HCEC 1CT (cell line): ENCODE measurements at regions not wholly inside any gene's neighbourhood (a gene's known extent, or its start where the extent isn't known, plus 50 kb on each side); places are given as distances from the start of the nearest gene placed in this dataset.
"Not testable (repeated sequence)": the region's sequence is repeated elsewhere in the genome, so short reads cannot be mapped to it uniquely, and the experiment has no call there.

Source experiments
- DNase-seq: peaks from one replicate; pipeline ENCODE4 v3.0.0-alpha.2; 2017

GRCh38 chr1:60489916-60490480 lies 416.4 kb upstream of the C1orf87 start:
- not testable (repeated sequence) for DNase-seq

GRCh38 chr1:60488847-60489246 lies 415.3 kb upstream of the C1orf87 start:
- DNase-seq, result no peak

DNA sequence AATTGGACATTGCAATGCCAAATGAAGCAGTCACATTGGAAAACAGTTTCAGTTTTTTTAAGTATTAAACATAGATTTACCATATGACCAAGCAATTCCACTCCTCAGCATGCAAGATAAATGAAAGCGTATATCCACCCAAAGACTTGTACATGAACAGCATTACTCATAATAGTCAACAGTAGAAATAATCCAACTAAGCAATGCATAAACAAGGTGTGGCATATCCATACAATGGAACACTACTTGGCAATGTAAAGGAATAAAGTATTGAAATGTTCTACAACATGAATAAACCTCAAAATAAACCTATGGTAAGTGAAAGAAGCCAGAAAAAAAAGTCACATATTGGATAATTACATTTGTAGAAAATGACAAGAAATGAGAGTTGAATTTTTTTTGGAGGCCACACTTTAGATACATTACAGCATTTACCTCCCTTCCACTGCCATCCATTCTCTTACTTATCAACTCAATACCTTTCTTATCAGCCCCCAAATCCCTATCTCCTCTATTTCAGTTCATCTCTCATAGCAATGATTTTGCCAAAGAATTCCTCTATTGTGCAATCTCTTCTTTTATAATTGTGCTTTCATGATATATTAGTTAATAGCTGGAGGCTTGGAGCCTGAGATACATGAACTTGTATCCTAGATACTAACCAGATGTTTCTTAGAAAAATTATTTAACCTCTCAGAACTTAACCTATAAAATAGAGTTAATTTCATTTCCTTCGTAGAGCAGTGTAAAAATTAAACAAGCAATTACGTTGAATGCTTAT lies 414.2 kb upstream of the C1orf87 start:
- DNase-seq, result no peak

- DNase-seq, result no peak
These were observed 409.9 kb upstream of the C1orf87 start for GRCh38 chr1:60483509-60483908.

- no peak for DNase-seq
These were observed 396.7 kb upstream of the C1orf87 start for GRCh38 chr1:60470246-60470645.

GRCh38 chr1:60463786-60464185 lies 390.2 kb upstream of the C1orf87 start:
- DNase-seq, result no peak

DNA sequence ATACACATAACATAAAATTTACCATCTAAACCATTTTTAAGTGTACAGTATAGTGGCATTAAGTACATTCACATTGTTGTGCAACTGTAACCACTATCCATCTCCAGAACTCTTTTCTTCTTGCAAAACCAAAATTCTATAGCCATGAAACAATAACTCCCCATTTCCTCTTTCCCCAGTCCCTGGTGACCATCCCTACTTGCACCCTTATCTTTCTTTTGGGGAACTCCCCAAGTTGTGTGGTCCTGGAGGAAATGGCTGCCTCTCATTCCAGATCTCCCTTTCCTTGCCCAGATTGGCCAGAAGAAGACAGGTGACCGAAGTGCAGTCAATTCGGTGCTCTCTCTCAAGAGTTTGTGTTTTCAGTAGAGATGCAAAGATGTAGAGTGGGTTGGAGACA lies 389.6 kb upstream of the C1orf87 start:
- no peak for DNase-seq

DNA sequence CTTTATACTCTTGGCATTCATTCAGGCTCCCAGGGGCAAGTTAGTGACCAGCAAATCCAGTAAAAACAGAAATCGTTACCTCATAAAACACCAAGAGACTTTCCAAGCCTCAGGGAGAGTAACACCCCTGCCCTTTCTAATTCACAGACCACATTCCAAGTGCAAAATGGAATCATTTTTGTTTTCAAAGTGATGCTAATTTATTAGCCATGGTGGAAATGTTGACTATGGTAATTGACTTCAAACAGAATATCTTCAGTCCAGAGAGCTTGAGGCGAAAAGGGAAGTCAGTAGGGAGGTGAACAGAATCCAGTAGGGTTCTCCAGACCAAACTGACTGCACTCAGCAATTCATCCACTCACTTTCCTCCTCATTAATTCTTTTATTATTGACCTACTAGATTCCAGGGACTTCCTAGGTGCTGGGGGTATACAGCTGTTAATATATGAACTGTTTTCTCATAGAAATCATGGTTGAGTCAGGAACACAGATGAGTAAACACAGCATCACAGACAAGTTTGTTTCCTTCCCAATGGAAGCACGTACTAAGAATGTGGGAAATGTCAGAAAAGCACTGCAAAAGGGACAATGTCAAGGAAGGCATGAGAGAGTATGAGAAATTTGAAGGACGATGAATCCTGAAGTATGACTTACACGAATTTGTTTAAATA lies 388.5 kb upstream of the C1orf87 start:
- no peak for DNase-seq

DNA sequence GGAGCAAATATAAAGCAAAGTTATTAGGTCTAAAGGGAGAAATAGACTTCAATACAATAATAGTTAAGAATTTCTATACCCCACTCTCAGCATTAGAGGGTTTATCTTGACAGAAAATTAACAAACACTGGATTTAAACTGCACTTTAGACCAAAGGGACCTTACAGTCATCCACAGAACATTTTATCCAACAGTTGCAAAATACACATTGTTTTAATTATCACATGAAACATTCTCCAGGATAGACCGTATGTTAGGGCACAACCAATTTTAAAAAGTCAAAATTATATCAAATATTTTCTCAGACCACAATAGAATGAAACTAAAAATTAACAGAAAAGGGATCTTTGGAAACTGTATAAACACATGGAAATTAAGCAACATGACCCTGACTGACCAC lies 384.5 kb upstream of the C1orf87 start:
- no peak for DNase-seq

DNA sequence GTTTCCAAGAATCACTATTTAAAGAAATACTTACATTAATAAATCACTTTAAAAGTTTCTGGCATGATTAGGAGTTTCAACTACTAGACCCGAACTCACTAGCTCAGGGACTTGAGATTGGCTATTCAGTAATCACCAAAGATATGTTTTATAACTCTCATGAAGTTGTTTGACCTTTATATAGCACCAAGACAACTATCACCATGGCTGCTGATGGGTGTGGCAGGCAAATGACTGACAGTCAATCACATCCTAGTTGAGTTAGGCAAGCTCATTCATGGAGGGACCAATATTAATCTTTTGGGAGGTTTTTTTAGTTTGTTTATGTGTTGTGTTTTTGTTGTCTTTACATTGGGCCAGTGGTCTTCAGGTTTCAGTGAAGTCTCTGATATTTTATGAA lies 376.3 kb upstream of the C1orf87 start:
- DNase-seq, result no peak

- no peak for DNase-seq
These were observed 375.3 kb upstream of the C1orf87 start for GRCh38 chr1:60448850-60449249.

GRCh38 chr1:60444680-60445079 lies 371.1 kb upstream of the C1orf87 start:
- no peak for DNase-seq

DNA sequence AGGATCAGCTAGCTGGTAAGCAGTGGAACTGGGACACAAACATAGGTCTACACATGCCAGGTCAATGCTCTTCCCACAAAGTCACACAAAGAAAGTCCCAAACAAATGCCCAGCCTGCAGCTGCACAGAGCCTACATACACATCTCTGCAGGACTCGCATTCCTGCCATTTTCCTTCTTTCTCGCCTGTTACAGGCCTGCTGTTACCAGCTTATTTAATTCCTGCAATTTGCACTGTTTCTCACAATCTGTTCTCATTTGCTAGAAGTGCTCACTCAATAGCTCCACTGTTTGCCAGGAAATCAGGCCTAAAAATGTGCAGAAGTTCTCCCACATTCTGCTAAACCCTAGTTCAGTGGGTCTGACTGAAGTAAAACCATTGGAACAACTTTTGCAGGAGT lies 362.6 kb upstream of the C1orf87 start:
- DNase-seq, result no peak

- DNase-seq, result no peak
These were observed 358.0 kb upstream of the C1orf87 start for GRCh38 chr1:60431593-60431992.

DNA sequence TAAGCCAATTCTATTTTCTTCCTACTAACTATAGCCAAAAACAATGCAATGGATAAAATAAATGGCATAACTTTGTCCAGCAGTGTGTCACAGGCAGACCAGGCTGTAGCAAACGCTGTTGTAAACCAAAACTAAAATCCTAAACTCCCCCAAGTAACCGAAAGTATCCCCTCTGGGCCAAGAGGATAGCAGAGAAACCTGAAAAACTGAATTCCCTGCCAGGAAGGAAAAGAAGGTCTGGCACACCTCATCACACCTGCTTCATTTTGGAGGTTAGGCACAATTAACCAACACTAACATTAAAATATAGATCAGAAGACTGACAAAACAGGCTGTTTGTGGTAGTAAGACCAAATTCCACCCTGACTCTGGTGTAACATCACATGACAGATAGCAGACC lies 356.8 kb upstream of the C1orf87 start:
- no peak for DNase-seq

DNA sequence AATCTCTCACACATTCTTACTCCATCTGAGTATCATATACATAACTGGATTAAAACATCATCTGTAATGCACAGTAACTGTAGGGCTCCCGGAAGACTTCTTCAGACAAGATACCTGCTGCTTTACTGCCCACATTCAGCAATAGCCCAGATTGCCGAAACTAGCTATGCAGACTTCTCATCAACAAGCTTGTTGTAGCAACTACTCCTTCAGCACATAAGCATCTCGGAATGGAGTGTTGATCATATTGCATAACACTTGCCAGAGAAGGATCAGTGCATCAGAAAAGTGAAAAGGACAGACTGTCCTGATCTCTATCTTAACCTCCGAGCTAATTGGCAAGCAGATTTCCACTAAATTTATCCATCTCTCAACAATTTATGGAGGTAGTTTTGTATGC lies 354.6 kb upstream of the C1orf87 start:
- no peak for DNase-seq

GRCh38 chr1:60427701-60428100 lies 354.1 kb upstream of the C1orf87 start:
- DNase-seq, result no peak

- no peak for DNase-seq
These were observed 353.6 kb upstream of the C1orf87 start for GRCh38 chr1:60427194-60427593.

DNA sequence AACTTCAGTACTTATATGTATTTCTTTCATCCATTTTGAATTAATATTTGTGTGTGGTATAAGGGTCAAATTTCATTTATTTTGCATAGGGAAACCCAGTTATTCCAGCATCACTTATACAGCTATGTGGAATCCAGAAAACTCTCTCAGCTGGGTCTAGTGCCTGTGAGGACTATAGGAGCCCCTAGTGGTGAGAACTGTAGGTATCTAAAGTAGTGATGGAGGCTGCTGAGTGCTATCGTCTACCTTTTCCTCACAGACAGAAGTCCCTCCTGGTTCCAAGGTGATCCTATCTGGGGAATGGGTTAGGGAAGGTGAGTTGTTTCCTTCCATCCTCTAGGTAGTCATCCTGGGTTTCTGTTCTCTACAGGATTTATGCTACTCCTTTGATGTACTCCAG lies 352.0 kb upstream of the C1orf87 start:
- DNase-seq, result no peak

DNA sequence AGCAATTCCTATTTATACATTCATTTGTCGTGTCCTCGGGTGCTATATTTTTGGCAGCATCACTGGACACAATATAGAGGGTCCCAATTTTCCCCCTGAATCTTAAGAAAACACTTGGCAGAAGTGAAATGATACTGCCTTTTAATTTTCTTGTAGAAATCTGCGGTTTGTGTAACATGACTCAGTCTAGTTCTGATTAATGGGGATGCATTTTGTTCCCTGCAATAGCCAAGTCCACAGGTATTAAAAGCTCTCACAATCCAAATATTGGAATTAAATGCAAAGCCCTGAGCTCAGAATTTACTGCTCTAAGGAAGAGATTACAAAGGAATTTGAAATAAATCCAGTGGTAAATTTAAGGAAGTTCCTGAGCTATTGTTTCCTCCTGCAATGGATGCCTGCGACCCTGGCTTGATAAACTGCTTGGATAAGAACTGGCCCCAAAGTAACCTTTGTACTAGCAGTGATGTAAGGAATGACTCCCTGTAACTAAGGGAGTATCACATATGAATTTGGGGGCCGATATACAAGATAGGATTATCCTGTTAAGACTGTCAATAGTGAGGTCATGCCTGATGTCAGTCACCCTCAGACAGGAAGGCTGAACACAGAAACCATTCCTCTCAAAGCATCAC lies 349.7 kb upstream of the C1orf87 start:
- DNase-seq, result no peak

DNA sequence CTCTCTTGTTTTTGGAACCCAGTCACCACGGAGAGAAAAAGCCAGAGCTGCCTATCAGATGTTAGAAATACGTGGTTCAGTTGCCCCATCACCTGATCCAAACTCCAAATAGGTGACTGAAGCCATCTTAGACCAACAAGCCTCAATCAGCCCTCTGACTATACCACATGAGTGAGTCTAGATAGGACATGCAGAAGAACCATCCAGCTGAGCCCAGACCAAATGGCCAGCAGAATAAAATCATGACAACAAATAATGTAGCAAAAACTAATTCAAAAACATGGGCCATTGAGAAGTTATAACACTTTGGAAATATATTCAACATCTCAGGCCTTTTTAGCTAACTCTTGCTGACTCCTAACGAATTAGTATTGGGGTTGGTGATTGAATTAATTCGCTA lies 348.4 kb upstream of the C1orf87 start:
- DNase-seq, result no peak

DNA sequence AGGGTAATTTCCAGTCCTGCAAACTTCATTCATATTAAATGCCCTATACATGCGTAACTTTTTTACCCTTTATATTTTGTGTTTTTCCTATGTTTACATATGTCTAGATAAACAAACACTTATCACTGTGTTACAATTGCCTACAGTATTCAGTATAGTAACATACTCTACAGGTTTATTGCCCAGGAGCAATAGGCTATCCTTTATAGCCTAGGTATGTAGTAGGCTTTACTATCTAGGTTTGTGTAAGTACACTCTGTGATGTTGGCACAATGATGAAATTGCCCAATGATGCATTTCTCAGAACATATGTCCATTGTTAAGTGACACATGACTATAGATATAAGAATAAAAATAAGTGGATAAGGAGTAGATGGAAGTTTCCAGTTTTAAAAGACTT lies 345.5 kb upstream of the C1orf87 start:
- no peak for DNase-seq

GRCh38 chr1:60415696-60416095 lies 342.1 kb upstream of the C1orf87 start:
- DNase-seq, result no peak

DNA sequence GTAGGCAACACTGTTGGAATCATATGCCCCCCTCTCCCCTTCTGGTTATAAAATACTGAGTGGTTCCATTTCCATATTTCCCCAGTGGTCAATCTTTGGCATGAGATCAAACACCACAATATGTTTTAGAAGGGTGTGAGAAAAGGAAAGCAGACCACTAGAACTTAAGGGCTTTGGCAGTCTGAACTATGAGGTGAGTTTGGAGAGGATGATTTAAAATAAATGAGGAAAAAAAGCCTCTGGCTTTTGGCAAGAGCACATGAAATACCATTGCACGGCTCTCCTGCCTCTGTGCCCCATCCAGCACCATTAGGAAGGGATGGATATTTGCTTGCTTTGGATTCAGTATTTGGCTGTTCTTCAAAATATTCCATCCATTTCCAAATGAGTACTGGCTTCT lies 339.5 kb upstream of the C1orf87 start:
- DNase-seq, result no peak
